ENCODE measurements at regions not wholly inside any gene's neighbourhood (a gene's known extent, or its start where the extent isn't known, plus 50 kb on each side); places are given as distances from the start of the nearest gene placed in this dataset.

GRCh38 chr18:8979258-8979988 is 123.1 kb upstream of the NDUFV2 start:
- H3K27me3 ChIP-seq (ENCODE audit: control insufficient read depth in 4 of 4, insufficient read depth in 4 of 4, low read length in 3 of 4), result no peaks in the 10 kb centered on the region
- no peak for DNase-seq (ENCODE audit: low spot score)
- 92% methylated on average over 3 of the region's 3 CpGs for WGBS
- no peak for TF ChIP-seq YY1 (IDR thresholded peaks at IDR 0.05)
- TF ChIP-seq, protein P1, sequence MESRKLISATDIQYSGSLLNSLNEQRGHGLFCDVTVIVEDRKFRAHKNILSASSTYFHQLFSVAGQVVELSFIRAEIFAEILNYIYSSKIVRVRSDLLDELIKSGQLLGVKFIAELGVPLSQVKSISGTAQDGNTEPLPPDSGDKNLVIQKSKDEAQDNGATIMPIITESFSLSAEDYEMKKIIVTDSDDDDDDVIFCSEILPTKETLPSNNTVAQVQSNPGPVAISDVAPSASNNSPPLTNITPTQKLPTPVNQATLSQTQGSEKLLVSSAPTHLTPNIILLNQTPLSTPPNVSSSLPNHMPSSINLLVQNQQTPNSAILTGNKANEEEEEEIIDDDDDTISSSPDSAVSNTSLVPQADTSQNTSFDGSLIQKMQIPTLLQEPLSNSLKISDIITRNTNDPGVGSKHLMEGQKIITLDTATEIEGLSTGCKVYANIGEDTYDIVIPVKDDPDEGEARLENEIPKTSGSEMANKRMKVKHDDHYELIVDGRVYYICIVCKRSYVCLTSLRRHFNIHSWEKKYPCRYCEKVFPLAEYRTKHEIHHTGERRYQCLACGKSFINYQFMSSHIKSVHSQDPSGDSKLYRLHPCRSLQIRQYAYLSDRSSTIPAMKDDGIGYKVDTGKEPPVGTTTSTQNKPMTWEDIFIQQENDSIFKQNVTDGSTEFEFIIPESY (IDR thresholded peaks at IDR 0.05), result no peak
- no peak for TF ChIP-seq RAD21 (IDR thresholded peaks at IDR 0.05)
- no peak for TF ChIP-seq REST (IDR thresholded peaks at IDR 0.05)
- TF ChIP-seq, protein P2, sequence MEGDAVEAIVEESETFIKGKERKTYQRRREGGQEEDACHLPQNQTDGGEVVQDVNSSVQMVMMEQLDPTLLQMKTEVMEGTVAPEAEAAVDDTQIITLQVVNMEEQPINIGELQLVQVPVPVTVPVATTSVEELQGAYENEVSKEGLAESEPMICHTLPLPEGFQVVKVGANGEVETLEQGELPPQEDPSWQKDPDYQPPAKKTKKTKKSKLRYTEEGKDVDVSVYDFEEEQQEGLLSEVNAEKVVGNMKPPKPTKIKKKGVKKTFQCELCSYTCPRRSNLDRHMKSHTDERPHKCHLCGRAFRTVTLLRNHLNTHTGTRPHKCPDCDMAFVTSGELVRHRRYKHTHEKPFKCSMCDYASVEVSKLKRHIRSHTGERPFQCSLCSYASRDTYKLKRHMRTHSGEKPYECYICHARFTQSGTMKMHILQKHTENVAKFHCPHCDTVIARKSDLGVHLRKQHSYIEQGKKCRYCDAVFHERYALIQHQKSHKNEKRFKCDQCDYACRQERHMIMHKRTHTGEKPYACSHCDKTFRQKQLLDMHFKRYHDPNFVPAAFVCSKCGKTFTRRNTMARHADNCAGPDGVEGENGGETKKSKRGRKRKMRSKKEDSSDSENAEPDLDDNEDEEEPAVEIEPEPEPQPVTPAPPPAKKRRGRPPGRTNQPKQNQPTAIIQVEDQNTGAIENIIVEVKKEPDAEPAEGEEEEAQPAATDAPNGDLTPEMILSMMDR (IDR thresholded peaks at IDR 0.05; ENCODE audit: low read depth, low read length, missing input control), result no peak
- TF ChIP-seq SP1 (IDR thresholded peaks at IDR 0.05), result no peak
- TF ChIP-seq MAX (IDR thresholded peaks at IDR 0.05), result no peak
- H3K27ac ChIP-seq (ENCODE audit: low read depth in 1 of 2, low read length in 2 of 2), result no peak overlapping the region
- no peak overlapping the region for H3K4me3 ChIP-seq (ENCODE audit: low read depth in 1 of 3, low read length in 3 of 3)
- no peaks in the 10 kb centered on the region for H3K9me3 ChIP-seq (ENCODE audit: control insufficient read depth in 4 of 4, low read length in 3 of 4)
- H3K9ac ChIP-seq (ENCODE audit: low read depth in 1 of 2, low read length in 2 of 2), result no peak overlapping the region
- no peaks in the 10 kb centered on the region for H3K4me1 ChIP-seq (ENCODE audit: control insufficient read depth in 4 of 4, insufficient read depth in 4 of 4, low read length in 3 of 4)
- H3K36me3 ChIP-seq (ENCODE audit: control insufficient read depth in 4 of 4, insufficient read depth in 3 of 4, low read depth in 1 of 4, low read length in 3 of 4), result no peaks in the 10 kb centered on the region

GRCh38 chr18:8980496-8980895 is 122.0 kb upstream of the NDUFV2 start:
- 94% methylated on average over 6 of the region's 6 CpGs for WGBS
- Histone ChIP-seq H3K27ac (ENCODE audit: low read depth in 1 of 2, low read length in 2 of 2) (no peak overlapping the region), H3K36me3 (ENCODE audit: control insufficient read depth in 4 of 4, insufficient read depth in 3 of 4, low read depth in 1 of 4, low read length in 3 of 4) (no peaks in the 10 kb centered on the region), H3K4me1 (ENCODE audit: control insufficient read depth in 4 of 4, insufficient read depth in 4 of 4, low read length in 3 of 4) (no peaks in the 10 kb centered on the region), H3K4me3 (ENCODE audit: low read depth in 1 of 3, low read length in 3 of 3) (no peak overlapping the region), H3K9ac (ENCODE audit: low read depth in 1 of 2, low read length in 2 of 2) (no peak overlapping the region), H3K27me3 (ENCODE audit: control insufficient read depth in 4 of 4, insufficient read depth in 4 of 4, low read length in 3 of 4) (no peaks in the 10 kb centered on the region), H3K9me3 (ENCODE audit: control insufficient read depth in 4 of 4, low read length in 3 of 4) (no peaks in the 10 kb centered on the region)
- no peak for DNase-seq (ENCODE audit: low spot score)
- no peak for TF ChIP-seq RAD21 (IDR thresholded peaks at IDR 0.05)
- no peak for TF ChIP-seq HNF4G (IDR thresholded peaks at IDR 0.05)
- TF ChIP-seq TAF1 (conservative IDR thresholded peaks at IDR 0.05), result no peak
- no peak for TF ChIP-seq MAX (IDR thresholded peaks at IDR 0.05)
- TF ChIP-seq YY1 (IDR thresholded peaks at IDR 0.05), result no peak
- TF ChIP-seq, protein P1 (IDR thresholded peaks at IDR 0.05), result no peak
- TF ChIP-seq FOXA2 (IDR thresholded peaks at IDR 0.05), result no peak
- TF ChIP-seq HNF4A (conservative IDR thresholded peaks at IDR 0.05), result no peak
- no peak for TF ChIP-seq JUND (IDR thresholded peaks at IDR 0.05)
- TF ChIP-seq REST (IDR thresholded peaks at IDR 0.05), result no peak
- TF ChIP-seq RXRA (IDR thresholded peaks at IDR 0.05), result no peak
- TF ChIP-seq FOXA1 (IDR thresholded peaks at IDR 0.05), result no peak
- TF ChIP-seq, protein P3, sequence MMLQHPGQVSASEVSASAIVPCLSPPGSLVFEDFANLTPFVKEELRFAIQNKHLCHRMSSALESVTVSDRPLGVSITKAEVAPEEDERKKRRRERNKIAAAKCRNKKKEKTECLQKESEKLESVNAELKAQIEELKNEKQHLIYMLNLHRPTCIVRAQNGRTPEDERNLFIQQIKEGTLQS (IDR thresholded peaks at IDR 0.05), result no peak
- TF ChIP-seq GABPA (IDR thresholded peaks at IDR 0.05 in 1 of 2, conservative IDR thresholded peaks at IDR 0.05 in 1 of 2), result no peak
- no peak for TF ChIP-seq EGR1 (IDR thresholded peaks at IDR 0.05; ENCODE audit: low read depth in 2 of 2)
- no peak for TF ChIP-seq SP1 (IDR thresholded peaks at IDR 0.05)
